B cell (primary cell): ENCODE measurements at regions not wholly inside any gene's neighbourhood (a gene's known extent, or its start where the extent isn't known, plus 50 kb on each side); places are given as distances from the start of the nearest gene placed in this dataset.

Experiments
- ATAC-seq: fragments of 200-7000 bp; cut with Tn5 transposase; one replicate; pipeline ENCODE4 v1.10.0; 2021; ENCODE audit warnings: low read depth, mild to moderate bottlenecking, moderate number of reproducible peaks, moderate library complexity
- CTCF ChIA-PET: fragments of 350-600 bp; sonication (Branson Sonifier 250); formaldehyde crosslinking; loops from one replicate; lab custom pipeline; 2021; ENCODE audit warnings: antibody characterized with exemption, inconsistent platforms; lab: Charles Lee
- POLR2A ChIA-PET: fragments of 350-600 bp; sonication (Branson Sonifier 250); formaldehyde crosslinking; loops from one replicate; lab custom pipeline; 2021; ENCODE audit warnings: antibody characterized with exemption; lab: Charles Lee
- DNase-seq: peaks from one replicate; pipeline ENCODE4 v3.0.0; 2013
- H2AFZ ChIP-seq: 2 replicates; pipeline ENCODE4 v1.6.1; 2012; ENCODE audit warnings: mild to moderate bottlenecking, low read depth, low read length; ENCODE audit not compliant: insufficient read depth, poor library complexity, severe bottlenecking
- H3K27ac ChIP-seq, 2 donors: 1 replicate in 1 of 2; 2 replicates in 1 of 2; pipeline ENCODE4 v1.5.1; 2012 to 2013; ENCODE audit warnings: low read length in 2 of 2, mild to moderate bottlenecking in 2 of 2, moderate library complexity in 1 of 2
- H3K27me3 ChIP-seq, 4 experiments: fragments of 200-600 bp in 1 of 4; sonication (generic) in 1 of 4; replicated peaks in 1 of 4; 1 replicate in 2 of 4; 2 replicates in 2 of 4; pipeline versions ENCODE4 v1.6.1 to v1.7.0; 2013 to 2016; ENCODE audit warnings: low read length in 3 of 4, mild to moderate bottlenecking in 2 of 4, mixed read lengths in 1 of 4, moderate library complexity in 1 of 4; ENCODE audit not compliant: insufficient read depth in 4 of 4, control insufficient read depth in 3 of 4; ENCODE audit errors: control extremely low read depth in 1 of 4
- H3K36me3 ChIP-seq, 2 experiments: replicated peaks in 1 of 2; 1 replicate in 1 of 2; 2 replicates in 1 of 2; pipeline versions ENCODE4 v1.6.1 to v1.7.1; 2013; ENCODE audit warnings: low read length in 1 of 2; ENCODE audit not compliant: insufficient read depth in 2 of 2, control insufficient read depth in 1 of 2; ENCODE audit errors: control extremely low read depth in 1 of 2, extremely low read depth in 1 of 2
- H3K4me1 ChIP-seq, 2 donors: fragments of 200-600 bp in 1 of 2; sonication (generic) in 1 of 2; 1 replicate in 1 of 2; 2 replicates in 1 of 2; pipeline versions ENCODE4 v1.5.1 to v1.6.1; 2013 to 2017; ENCODE audit warnings: low read length in 2 of 2; ENCODE audit not compliant: control insufficient read depth in 2 of 2, insufficient read depth in 2 of 2
- H3K4me2 ChIP-seq: replicated peaks from 2 replicates; pipeline ENCODE3; 2012; ENCODE audit warnings: mild to moderate bottlenecking, low read depth, low read length; ENCODE audit not compliant: poor library complexity, severe bottlenecking
- H3K4me3 ChIP-seq, 5 experiments: fragments of 200-600 bp in 1 of 5; sonication (generic) in 1 of 5; 1 replicate in 3 of 5; 2 replicates in 2 of 5; pipeline versions ENCODE4 v1.5.1 to v1.7.0; 2011 to 2016; ENCODE audit warnings: low read length in 4 of 5, mild to moderate bottlenecking in 4 of 5, low read depth in 2 of 5, control low read depth in 1 of 5, moderate library complexity in 1 of 5; ENCODE audit not compliant: insufficient read depth in 1 of 5; ENCODE audit errors: control extremely low read depth in 1 of 5, extremely low read depth in 1 of 5
- H3K79me2 ChIP-seq: fragments of 200-600 bp; sonication (generic); one replicate; pipeline ENCODE4 v1.6.0; 2016; ENCODE audit warnings: low read length; ENCODE audit not compliant: control insufficient read depth, insufficient read depth
- H3K9ac ChIP-seq: fragments of 200-600 bp; sonication (generic); 2 replicates; pipeline ENCODE4 v1.6.1; 2017; ENCODE audit warnings: mild to moderate bottlenecking, low read length, moderate library complexity
- H3K9me3 ChIP-seq, 3 donors: one replicate each; pipeline versions ENCODE4 v1.6.1 to v1.7.1; 2013; ENCODE audit warnings: low read length in 2 of 3; ENCODE audit not compliant: control insufficient read depth in 2 of 3, insufficient read depth in 1 of 3; ENCODE audit errors: control extremely low read depth in 1 of 3
- H4K20me1 ChIP-seq: 2 replicates; pipeline ENCODE4 v1.6.0; 2012; ENCODE audit warnings: mild to moderate bottlenecking, low read length; ENCODE audit not compliant: insufficient read depth, control insufficient read depth, poor library complexity, severe bottlenecking
- H3K27ac Mint-ChIP-seq: one replicate; pipeline ENCODE4 v1.8.0; 2021; ENCODE audit warnings: mixed read lengths
- H3K27me3 Mint-ChIP-seq: one replicate; pipeline ENCODE4 v1.8.0; 2021; ENCODE audit warnings: mixed read lengths
- H3K4me1 Mint-ChIP-seq: one replicate; pipeline ENCODE4 v1.8.0; 2021; ENCODE audit warnings: mixed read lengths
- H3K4me3 Mint-ChIP-seq: one replicate; pipeline ENCODE4 v1.8.0; 2021; ENCODE audit warnings: mixed read lengths
- H3K9me3 Mint-ChIP-seq: one replicate; pipeline ENCODE4 v1.8.0; 2022; ENCODE audit warnings: mixed read lengths; ENCODE audit not compliant: insufficient read depth
- EZH2 ChIP-seq: IDR thresholded peaks from 2 replicates; pipeline ENCODE4 v1.6.1; 2012; ENCODE audit warnings: borderline replicate concordance, low read depth, mild to moderate bottlenecking, moderate library complexity, low read length; ENCODE audit not compliant: insufficient read depth, poor library complexity, severe bottlenecking
- WGBS: methylation state at CpG from one replicate; pipeline ENCODE4 v1.1.5; 2013; ENCODE audit warnings: missing lambda C conversion rate; ENCODE audit not compliant: insufficient coverage; 5-methylcytosine and 5-hydroxymethylcytosine counted together
- intact Hi-C: fragments of 100-400 bp; cut with micrococcal nuclease; formaldehyde crosslinking; loops from one replicate; pipeline ENCODE4 v1.10.0; 2022
- TF ChIP-seq, protein P1 (sequence below): fragments of 200-600 bp; IDR thresholded peaks from one replicate; pipeline ENCODE4 v1.8.0; 2022; ENCODE audit warnings: antibody characterized with exemption, mild to moderate bottlenecking

- H3K4me3 ChIP-seq, result no peak overlapping the region
- no peaks in the 10 kb centered on the region for H3K36me3 ChIP-seq
- no peak overlapping the region for H3K27ac ChIP-seq
- no peaks in the 10 kb centered on the region for H3K4me1 Mint-ChIP-seq
- H3K9me3 Mint-ChIP-seq, result peaks cover under 1% of the 10 kb centered on the region
- H4K20me1 ChIP-seq, result no peaks in the 10 kb centered on the region
- TF ChIP-seq EZH2, result no peak
- TF ChIP-seq, protein P1, sequence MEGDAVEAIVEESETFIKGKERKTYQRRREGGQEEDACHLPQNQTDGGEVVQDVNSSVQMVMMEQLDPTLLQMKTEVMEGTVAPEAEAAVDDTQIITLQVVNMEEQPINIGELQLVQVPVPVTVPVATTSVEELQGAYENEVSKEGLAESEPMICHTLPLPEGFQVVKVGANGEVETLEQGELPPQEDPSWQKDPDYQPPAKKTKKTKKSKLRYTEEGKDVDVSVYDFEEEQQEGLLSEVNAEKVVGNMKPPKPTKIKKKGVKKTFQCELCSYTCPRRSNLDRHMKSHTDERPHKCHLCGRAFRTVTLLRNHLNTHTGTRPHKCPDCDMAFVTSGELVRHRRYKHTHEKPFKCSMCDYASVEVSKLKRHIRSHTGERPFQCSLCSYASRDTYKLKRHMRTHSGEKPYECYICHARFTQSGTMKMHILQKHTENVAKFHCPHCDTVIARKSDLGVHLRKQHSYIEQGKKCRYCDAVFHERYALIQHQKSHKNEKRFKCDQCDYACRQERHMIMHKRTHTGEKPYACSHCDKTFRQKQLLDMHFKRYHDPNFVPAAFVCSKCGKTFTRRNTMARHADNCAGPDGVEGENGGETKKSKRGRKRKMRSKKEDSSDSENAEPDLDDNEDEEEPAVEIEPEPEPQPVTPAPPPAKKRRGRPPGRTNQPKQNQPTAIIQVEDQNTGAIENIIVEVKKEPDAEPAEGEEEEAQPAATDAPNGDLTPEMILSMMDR, result no peak
- no peaks in the 10 kb centered on the region for H3K27me3 ChIP-seq
- no peak overlapping the region for H3K4me2 ChIP-seq
- WGBS, result no CpG with 5 or more reads among the region's 2 CpGs
- CTCF ChIA-PET, result no interaction called here
- H3K79me2 ChIP-seq, result no peaks in the 10 kb centered on the region
- no peaks in the 10 kb centered on the region for H3K27me3 Mint-ChIP-seq
- no peak overlapping the region for H3K9ac ChIP-seq
- intact Hi-C loops, result no loop called here
- ATAC-seq (no peak), DNase-seq (no peak)
- H3K27ac Mint-ChIP-seq, result no peak overlapping the region
- no peak overlapping the region for H3K4me3 Mint-ChIP-seq
- POLR2A ChIA-PET, result no interaction called here
- H2AFZ ChIP-seq, result no peak overlapping the region
- H3K4me1 ChIP-seq, result no peaks in the 10 kb centered on the region
- H3K9me3 ChIP-seq, result peaks cover 0 to 10% (median 0%) of the 10 kb centered on the region in 3 donors
Observed at GRCh38 chr2:104250635-104251034, 603.3 kb upstream of the POU3F3 start.

- no peaks in the 10 kb centered on the region for H3K4me1 Mint-ChIP-seq
- CTCF ChIA-PET, result no interaction called here
- Histone ChIP-seq H3K27me3 (no peaks in the 10 kb centered on the region), H2AFZ (no peak overlapping the region), H4K20me1 (no peaks in the 10 kb centered on the region), H3K9me3 (peaks cover 0 to 10% (median 0%) of the 10 kb centered on the region in 3 donors), H3K36me3 (no peaks in the 10 kb centered on the region), H3K27ac (no peak overlapping the region), H3K4me2 (no peak overlapping the region), H3K79me2 (no peaks in the 10 kb centered on the region), H3K9ac (no peak overlapping the region), H3K4me1 (no peaks in the 10 kb centered on the region), H3K4me3 (no peak overlapping the region)
- peaks cover 8% of the 10 kb centered on the region for H3K9me3 Mint-ChIP-seq
- no peak overlapping the region for H3K27ac Mint-ChIP-seq
- ATAC-seq (no peak), DNase-seq (no peak)
- no peak overlapping the region for H3K4me3 Mint-ChIP-seq
- POLR2A ChIA-PET, result no interaction called here
- H3K27me3 Mint-ChIP-seq, result no peaks in the 10 kb centered on the region
- TF ChIP-seq EZH2, result no peak
- TF ChIP-seq, protein P1, result no peak
- intact Hi-C loops, result no loop called here
Observed at GRCh38 chr2:104254017-104254416, 599.9 kb upstream of the POU3F3 start.
